Prostate gland (tissue), 2 donors: ENCODE measurements at regions not wholly inside any gene's neighbourhood (a gene's known extent, or its start where the extent isn't known, plus 50 kb on each side); places are given as distances from the start of the nearest gene placed in this dataset.

ENCODE experiments used
- DNase-seq: peaks from one replicate; pipeline ENCODE4 v3.0.0-alpha.2; 2019; ENCODE audit warnings: low spot score
- H3K27ac ChIP-seq, 2 donors: fragments of 200-600 bp; sonication (generic); 2 replicates each; pipeline ENCODE4 v1.5.1; 2017 to 2019
- H3K27me3 ChIP-seq: fragments of 200-600 bp; sonication (generic); replicated peaks from 2 replicates; pipeline ENCODE4 v1.5.1; 2019; ENCODE audit not compliant: insufficient read depth
- H3K36me3 ChIP-seq, 2 donors: fragments of 200-600 bp; sonication (generic); 1 replicate in 1 of 2; 2 replicates in 1 of 2; pipeline versions ENCODE4 v1.5.1 to v1.8.1; 2017 to 2019
- H3K4me1 ChIP-seq: fragments of 200-600 bp; sonication (generic); replicated peaks from 2 replicates; pipeline ENCODE4 v1.5.1; 2019
- H3K4me3 ChIP-seq, 2 donors: fragments of 200-600 bp; sonication (generic); 2 replicates each; pipeline ENCODE4 v1.5.1; 2017 to 2019
- H3K9me3 ChIP-seq: fragments of 200-600 bp; sonication (generic); 2 replicates; pipeline ENCODE4 v1.5.1; 2017
- POLR2A ChIP-seq: fragments of 450-650 bp; IDR thresholded peaks from one replicate; pipeline ENCODE4 v1.6.1; 2016; ENCODE audit warnings: antibody characterized with exemption, mild to moderate bottlenecking
- POLR2AphosphoS5 ChIP-seq: sonication (generic); formaldehyde crosslinking; IDR thresholded peaks from one replicate; pipeline ENCODE4 v1.6.1; 2017; ENCODE audit warnings: antibody characterized with exemption
- WGBS: methylation state at CpG from one replicate; pipeline ENCODE4 v1.1.5; 2018; 5-methylcytosine and 5-hydroxymethylcytosine counted together
- intact Hi-C: fragments of 100-400 bp; cut with DNase I; formaldehyde crosslinking; loops from one replicate; pipeline ENCODE4 v1.14.2; 2022
- TF ChIP-seq, protein P1 (sequence below), 4 experiments: fragments of 200-600 bp in 2 of 4; fragments of 450-650 bp in 2 of 4; sonication (generic) in 2 of 4; IDR thresholded peaks; 1 replicate in 3 of 4; 2 replicates in 1 of 4; pipeline ENCODE4 v1.5.1; 2016 to 2019; ENCODE audit warnings: antibody characterized with exemption in 4 of 4, mild to moderate bottlenecking in 2 of 4, moderate library complexity in 2 of 4

DNA sequence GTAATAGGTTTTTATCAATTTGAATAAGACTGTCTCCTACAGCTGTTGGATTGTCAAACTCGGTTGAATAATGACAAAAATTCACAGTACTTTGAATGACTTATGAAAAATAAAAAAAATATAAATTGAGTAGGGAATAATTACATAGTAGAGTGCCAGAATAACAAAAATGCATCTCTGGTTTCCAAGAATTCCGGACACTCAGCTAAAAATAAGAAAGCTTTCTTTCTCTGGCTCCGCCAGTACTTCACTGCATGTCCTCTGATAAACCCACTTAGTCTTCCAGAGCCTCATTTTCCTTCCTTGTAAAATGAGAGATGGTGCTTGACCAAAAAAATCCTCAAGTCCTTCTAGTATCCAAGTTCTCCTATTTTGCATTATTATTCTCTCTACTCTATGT, 374.6 kb upstream of the LUZP2 start:
- Histone ChIP-seq H3K9me3 (no peaks in the 10 kb centered on the region), H3K4me3 (no peak overlapping the region), H3K4me1 (no peaks in the 10 kb centered on the region), H3K27me3 (no peaks in the 10 kb centered on the region), H3K36me3 (no peaks in the 10 kb centered on the region), H3K27ac (no peak overlapping the region)
- WGBS: 57% methylated on average over 3 of the region's 3 CpGs
- DNase-seq: no peak
- intact Hi-C loops: no loop called here
- TF ChIP-seq, protein P1, sequence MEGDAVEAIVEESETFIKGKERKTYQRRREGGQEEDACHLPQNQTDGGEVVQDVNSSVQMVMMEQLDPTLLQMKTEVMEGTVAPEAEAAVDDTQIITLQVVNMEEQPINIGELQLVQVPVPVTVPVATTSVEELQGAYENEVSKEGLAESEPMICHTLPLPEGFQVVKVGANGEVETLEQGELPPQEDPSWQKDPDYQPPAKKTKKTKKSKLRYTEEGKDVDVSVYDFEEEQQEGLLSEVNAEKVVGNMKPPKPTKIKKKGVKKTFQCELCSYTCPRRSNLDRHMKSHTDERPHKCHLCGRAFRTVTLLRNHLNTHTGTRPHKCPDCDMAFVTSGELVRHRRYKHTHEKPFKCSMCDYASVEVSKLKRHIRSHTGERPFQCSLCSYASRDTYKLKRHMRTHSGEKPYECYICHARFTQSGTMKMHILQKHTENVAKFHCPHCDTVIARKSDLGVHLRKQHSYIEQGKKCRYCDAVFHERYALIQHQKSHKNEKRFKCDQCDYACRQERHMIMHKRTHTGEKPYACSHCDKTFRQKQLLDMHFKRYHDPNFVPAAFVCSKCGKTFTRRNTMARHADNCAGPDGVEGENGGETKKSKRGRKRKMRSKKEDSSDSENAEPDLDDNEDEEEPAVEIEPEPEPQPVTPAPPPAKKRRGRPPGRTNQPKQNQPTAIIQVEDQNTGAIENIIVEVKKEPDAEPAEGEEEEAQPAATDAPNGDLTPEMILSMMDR (IDR thresholded peaks at IDR 0.05): no peak
- TF ChIP-seq POLR2A (no peak), POLR2AphosphoS5 (no peak)

DNA sequence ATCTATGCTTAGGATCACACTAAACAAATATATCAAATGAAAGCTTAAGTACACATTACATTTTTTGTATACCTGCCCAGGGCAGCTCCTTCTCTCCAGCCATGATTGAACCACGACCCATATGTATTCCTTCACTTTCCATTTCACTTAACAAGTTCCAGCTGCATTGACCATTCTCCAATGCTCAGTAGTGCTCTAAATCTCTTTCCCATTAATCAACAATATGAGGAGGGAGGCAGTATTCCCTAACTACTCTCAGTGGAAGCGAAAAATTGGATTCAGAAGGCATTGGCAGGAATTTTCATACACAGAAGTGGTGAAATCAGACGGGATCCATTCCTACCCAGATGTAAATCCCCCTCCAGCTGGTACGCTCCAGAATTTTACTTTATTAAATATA, 372.0 kb upstream of the LUZP2 start:
- WGBS: 78% methylated on average over 4 of the region's 4 CpGs
- intact Hi-C loops: no loop called here
- Histone ChIP-seq H3K4me3 (no peak overlapping the region), H3K27me3 (no peaks in the 10 kb centered on the region), H3K27ac (no peak overlapping the region), H3K9me3 (no peaks in the 10 kb centered on the region), H3K36me3 (no peaks in the 10 kb centered on the region), H3K4me1 (no peaks in the 10 kb centered on the region)
- DNase-seq: no peak
- no peak for TF ChIP-seq POLR2A
- TF ChIP-seq, protein P1 (IDR thresholded peaks at IDR 0.05): no peak
- TF ChIP-seq POLR2AphosphoS5: no peak

DNA sequence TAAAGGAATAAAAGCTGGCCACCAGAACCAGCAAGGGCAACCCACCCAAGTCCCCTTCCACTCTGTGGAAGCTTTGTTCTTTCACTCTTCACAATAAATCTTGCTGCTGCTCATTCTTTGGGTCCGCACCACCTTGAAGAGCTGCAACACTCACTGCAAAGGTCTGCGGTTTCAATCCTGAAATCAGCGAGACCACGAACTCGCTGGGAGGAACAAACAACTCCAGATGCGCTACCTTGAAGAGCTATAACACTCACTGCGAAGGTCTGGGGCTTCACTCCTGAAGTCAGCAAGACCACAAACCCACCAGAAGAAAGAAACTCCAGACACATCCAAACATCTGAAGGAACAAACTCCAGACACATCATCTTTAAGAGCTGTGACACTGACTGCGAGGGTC, 365.2 kb upstream of the LUZP2 start:
- no peaks in the 10 kb centered on the region for H3K9me3 ChIP-seq
- no peaks in the 10 kb centered on the region for H3K27me3 ChIP-seq
- no peak overlapping the region for H3K27ac ChIP-seq
- intact Hi-C loops: no loop called here
- DNase-seq: no peak
- no peak overlapping the region for H3K4me3 ChIP-seq
- WGBS: 100% methylated on average over 8 of the region's 8 CpGs
- no peaks in the 10 kb centered on the region for H3K4me1 ChIP-seq
- TF ChIP-seq POLR2AphosphoS5: no peak
- TF ChIP-seq, protein P1 (IDR thresholded peaks at IDR 0.05): no peak
- TF ChIP-seq POLR2A: no peak
- H3K36me3 ChIP-seq: no peaks in the 10 kb centered on the region

DNA sequence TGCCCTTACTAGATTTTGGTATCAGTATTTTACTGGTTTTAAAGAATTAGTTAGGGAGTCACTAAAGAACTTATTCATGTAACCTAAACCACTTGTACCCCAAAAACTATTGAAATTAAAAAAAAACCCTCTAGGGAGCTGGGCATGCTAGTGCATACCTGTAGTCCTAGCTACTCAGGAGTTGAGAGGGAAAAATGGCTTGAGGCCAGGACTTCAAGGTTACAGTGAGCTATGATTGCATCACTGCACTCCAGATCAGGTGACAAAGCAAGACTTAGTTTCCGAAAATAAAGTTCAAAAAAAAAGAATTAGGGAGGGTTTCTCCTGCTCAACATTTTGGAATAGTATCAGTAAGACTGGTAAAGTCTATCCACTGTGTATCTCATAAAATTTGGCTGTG, 364.4 kb upstream of the LUZP2 start:
- TF ChIP-seq, protein P1 (IDR thresholded peaks at IDR 0.05): no peak
- no peak for TF ChIP-seq POLR2AphosphoS5
- no peak for TF ChIP-seq POLR2A
- DNase-seq: no peak
- no peak overlapping the region for H3K27ac ChIP-seq
- no peaks in the 10 kb centered on the region for H3K36me3 ChIP-seq
- H3K4me3 ChIP-seq: no peak overlapping the region
- H3K4me1 ChIP-seq: no peaks in the 10 kb centered on the region
- WGBS: 76% methylated on average over 1 of the region's 1 CpG
- H3K27me3 ChIP-seq: no peaks in the 10 kb centered on the region
- H3K9me3 ChIP-seq: no peaks in the 10 kb centered on the region
- intact Hi-C loops: no loop called here

DNA sequence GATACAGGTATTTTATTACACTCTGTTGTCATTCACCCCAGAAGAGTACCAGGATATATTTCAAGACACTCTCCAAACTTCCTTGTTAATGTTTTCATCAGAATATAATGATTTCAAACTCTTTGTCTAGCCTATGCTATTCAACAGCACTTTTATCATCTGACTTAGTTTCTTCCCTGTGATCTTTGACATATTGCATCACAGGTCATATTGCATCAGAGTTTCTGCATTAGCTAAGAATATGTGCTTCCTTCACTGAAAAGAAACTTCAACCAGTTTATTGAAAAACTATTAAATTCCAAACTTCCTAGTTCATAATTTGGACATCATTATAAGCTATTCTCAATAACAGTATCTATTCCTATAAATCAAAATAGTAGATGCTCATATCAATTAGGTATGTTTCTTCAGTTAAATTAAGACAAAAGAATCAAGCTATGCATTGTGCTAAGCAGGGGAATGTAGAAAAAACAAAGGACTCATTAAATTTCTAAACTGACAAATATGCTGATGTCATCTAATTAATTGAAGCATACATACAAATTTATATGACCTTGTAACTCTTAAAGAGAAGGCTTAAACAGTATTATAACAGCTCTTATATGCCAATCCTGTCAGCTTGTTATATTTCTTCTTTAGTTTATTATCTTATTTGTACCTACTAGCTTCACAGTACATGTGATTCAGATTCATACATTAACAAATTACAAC, 361.8 kb upstream of the LUZP2 start:
- H3K4me3 ChIP-seq: no peak overlapping the region
- no peaks in the 10 kb centered on the region for H3K9me3 ChIP-seq
- no peak for DNase-seq
- TF ChIP-seq, protein P1 (IDR thresholded peaks at IDR 0.05): no peak
- TF ChIP-seq POLR2A (no peak), POLR2AphosphoS5 (no peak)
- no peak overlapping the region for H3K27ac ChIP-seq
- intact Hi-C loops: no loop called here
- no peaks in the 10 kb centered on the region for H3K4me1 ChIP-seq
- no peaks in the 10 kb centered on the region for H3K36me3 ChIP-seq
- no peaks in the 10 kb centered on the region for H3K27me3 ChIP-seq
